ENCODE measurements at regions not wholly inside any gene's neighbourhood (a gene's known extent, or its start where the extent isn't known, plus 50 kb on each side); places are given as distances from the start of the nearest gene placed in this dataset.
"Not testable (repeated sequence)": the region's sequence is repeated elsewhere in the genome, so short reads cannot be mapped to it uniquely, and the experiment has no call there.

DNA sequence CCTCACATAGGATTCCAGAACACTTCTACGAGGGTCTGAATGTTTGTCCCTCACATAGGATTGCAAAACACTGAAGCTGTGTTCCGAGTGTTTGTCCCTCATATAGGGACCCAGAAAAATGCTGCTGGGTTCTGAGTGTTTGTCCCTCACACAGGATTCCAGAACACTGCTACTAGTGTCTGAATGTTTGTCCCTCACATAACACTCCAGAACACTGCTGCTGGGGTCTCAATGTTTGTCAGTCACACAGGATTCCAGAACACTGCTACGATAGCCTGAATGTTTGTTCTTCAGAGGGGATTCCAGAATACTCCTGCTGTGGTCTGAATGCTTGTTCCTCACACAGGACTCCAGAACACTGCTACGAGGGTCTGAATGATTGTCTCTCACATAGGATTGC, 218.7 kb downstream of the FOXD4L6 start:
- no TSS peak for BruUV-seq (replicated peaks)
- TF ChIP-seq, protein P1, sequence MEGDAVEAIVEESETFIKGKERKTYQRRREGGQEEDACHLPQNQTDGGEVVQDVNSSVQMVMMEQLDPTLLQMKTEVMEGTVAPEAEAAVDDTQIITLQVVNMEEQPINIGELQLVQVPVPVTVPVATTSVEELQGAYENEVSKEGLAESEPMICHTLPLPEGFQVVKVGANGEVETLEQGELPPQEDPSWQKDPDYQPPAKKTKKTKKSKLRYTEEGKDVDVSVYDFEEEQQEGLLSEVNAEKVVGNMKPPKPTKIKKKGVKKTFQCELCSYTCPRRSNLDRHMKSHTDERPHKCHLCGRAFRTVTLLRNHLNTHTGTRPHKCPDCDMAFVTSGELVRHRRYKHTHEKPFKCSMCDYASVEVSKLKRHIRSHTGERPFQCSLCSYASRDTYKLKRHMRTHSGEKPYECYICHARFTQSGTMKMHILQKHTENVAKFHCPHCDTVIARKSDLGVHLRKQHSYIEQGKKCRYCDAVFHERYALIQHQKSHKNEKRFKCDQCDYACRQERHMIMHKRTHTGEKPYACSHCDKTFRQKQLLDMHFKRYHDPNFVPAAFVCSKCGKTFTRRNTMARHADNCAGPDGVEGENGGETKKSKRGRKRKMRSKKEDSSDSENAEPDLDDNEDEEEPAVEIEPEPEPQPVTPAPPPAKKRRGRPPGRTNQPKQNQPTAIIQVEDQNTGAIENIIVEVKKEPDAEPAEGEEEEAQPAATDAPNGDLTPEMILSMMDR (conservative IDR thresholded peaks at IDR 0.05; ENCODE audit: low read length), result no peak
- TF ChIP-seq EZH2phosphoT487 (IDR thresholded peaks at IDR 0.05; ENCODE audit: borderline replicate concordance, low read depth, low read length), result no peak
- H3K9me3 ChIP-seq (ENCODE audit: low read length), result no peaks in the 10 kb centered on the region
- H2AFZ ChIP-seq (ENCODE audit: low read length), result no peak overlapping the region
- H3K9me2 ChIP-seq (ENCODE audit: insufficient read depth, low read length), result no peaks in the 10 kb centered on the region
- intact Hi-C loops (cut with micrococcal nuclease; ENCODE audit: unreplicated experiment), result no loop called here
- ChIA-PET CTCF (ENCODE audit: unreplicated experiment) (no interaction called here), POLR2A (no interaction called here)
- no peaks in the 10 kb centered on the region for H3K79me2 ChIP-seq (ENCODE audit: insufficient read depth, low read depth, low read length)
- H4K20me1 ChIP-seq (ENCODE audit: insufficient read depth, low read length), result no peaks in the 10 kb centered on the region
- H3K36me3 ChIP-seq (ENCODE audit: insufficient read depth, low read length), result no peaks in the 10 kb centered on the region
- H3K27ac ChIP-seq (ENCODE audit: low read depth, low read length, poor library complexity, severe bottlenecking), result no peak overlapping the region
- no peak for DNase-seq (ENCODE audit: low spot score)
- no peaks in the 10 kb centered on the region for H3K4me1 ChIP-seq (ENCODE audit: insufficient read depth, low read length, poor library complexity, severe bottlenecking)
- H3K4me2 ChIP-seq (ENCODE audit: low read length), result no peak overlapping the region
- H3K4me3 ChIP-seq (ENCODE audit: low read depth, low read length, poor library complexity, severe bottlenecking), result no peak overlapping the region

DNA sequence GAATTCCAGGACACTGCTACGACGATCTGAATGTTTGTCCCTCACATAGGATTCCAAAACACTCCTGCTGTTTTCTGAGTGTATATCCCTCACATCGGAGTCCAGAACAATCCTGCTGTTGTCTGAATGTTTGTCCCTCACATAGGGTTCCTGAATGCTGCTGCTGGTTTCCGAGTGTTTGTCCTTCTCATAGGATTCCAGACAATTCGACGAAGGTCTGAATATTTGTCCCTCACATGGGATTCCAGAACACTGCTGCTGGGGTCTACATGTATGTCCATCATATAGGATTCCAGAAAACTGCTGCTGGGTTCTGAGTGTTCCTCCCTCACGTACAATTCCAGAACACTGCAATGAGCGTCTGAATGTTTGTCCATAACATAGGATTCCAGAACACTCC, 219.4 kb downstream of the FOXD4L6 start:
- POLR2A ChIA-PET; H3K36me3 ChIP-seq (ENCODE audit: insufficient read depth, low read length); H3K4me3 ChIP-seq (ENCODE audit: low read depth, low read length, poor library complexity, severe bottlenecking); intact Hi-C loops (cut with micrococcal nuclease; ENCODE audit: unreplicated experiment); H4K20me1 ChIP-seq (ENCODE audit: insufficient read depth, low read length); H3K9me2 ChIP-seq (ENCODE audit: insufficient read depth, low read length); H3K4me1 ChIP-seq (ENCODE audit: insufficient read depth, low read length, poor library complexity, severe bottlenecking); BruUV-seq (replicated peaks); H3K4me2 ChIP-seq (ENCODE audit: low read length); H3K9me3 ChIP-seq (ENCODE audit: low read length); CTCF ChIA-PET (ENCODE audit: unreplicated experiment); H3K79me2 ChIP-seq (ENCODE audit: insufficient read depth, low read depth, low read length); H3K27ac ChIP-seq (ENCODE audit: low read depth, low read length, poor library complexity, severe bottlenecking); DNase-seq (ENCODE audit: low spot score); H2AFZ ChIP-seq (ENCODE audit: low read length): not testable (repeated sequence)

DNA sequence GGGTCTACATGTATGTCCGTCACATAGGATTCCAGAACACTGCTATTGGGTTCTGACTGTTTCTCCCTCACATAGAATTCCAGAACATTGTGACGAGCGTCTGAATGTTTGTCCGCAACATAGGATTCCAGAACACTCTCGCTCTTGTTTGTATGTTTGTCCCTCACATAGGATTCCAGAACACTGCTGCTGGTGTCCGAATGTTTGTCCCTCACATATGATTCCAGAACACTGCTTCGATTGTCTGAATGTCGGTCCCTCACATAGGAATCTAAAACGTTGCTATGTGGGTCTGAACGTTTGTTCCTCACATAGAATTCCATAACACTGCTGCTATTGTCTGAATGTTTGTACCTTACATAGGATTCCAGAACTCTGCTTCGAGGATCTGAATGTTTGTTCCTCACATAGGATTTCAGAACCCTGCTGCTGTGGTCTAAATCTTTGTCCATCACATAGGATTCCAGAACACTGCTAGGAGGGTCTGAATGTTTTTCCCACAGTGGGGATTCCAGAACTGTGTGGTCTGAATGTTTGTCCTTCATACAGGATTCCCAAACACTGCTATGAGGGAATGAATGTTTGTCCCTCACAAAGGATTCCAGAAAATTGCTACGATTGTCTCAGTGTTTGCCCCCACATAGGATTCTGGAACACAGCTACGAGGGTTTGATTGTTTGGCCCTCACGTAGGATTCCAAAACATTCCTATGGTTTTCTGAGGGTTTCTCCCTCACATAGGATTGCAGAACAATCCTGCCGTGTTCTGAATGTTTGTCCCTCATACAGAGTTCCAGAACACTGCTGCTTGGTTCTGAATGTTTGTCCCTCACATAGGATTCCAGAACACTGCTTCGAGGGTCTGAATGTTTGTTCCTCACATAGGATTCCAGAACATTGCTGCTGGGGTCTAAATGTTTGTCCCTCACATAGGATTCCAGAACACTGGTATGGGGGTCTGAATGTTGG, 220.5 kb downstream of the FOXD4L6 start:
- DNase-seq (ENCODE audit: low spot score), result no peak
- H3K4me1 ChIP-seq (ENCODE audit: insufficient read depth, low read length, poor library complexity, severe bottlenecking), result no peaks in the 10 kb centered on the region
- CTCF ChIA-PET (ENCODE audit: unreplicated experiment), result no interaction called here
- no peaks in the 10 kb centered on the region for H3K9me2 ChIP-seq (ENCODE audit: insufficient read depth, low read length)
- H3K4me2 ChIP-seq (ENCODE audit: low read length), result no peak overlapping the region
- H2AFZ ChIP-seq (ENCODE audit: low read length), result no peak overlapping the region
- H3K27ac ChIP-seq (ENCODE audit: low read depth, low read length, poor library complexity, severe bottlenecking), result no peak overlapping the region
- no TSS peak for BruUV-seq (replicated peaks)
- POLR2A ChIA-PET, result no interaction called here
- H3K36me3 ChIP-seq (ENCODE audit: insufficient read depth, low read length), result no peaks in the 10 kb centered on the region
- no peak overlapping the region for H3K4me3 ChIP-seq (ENCODE audit: low read depth, low read length, poor library complexity, severe bottlenecking)
- no peaks in the 10 kb centered on the region for H3K79me2 ChIP-seq (ENCODE audit: insufficient read depth, low read depth, low read length)
- no peaks in the 10 kb centered on the region for H3K9me3 ChIP-seq (ENCODE audit: low read length)
- intact Hi-C loops (cut with micrococcal nuclease; ENCODE audit: unreplicated experiment), result no loop called here
- no peaks in the 10 kb centered on the region for H4K20me1 ChIP-seq (ENCODE audit: insufficient read depth, low read length)
- no peak for TF ChIP-seq EZH2phosphoT487 (IDR thresholded peaks at IDR 0.05; ENCODE audit: borderline replicate concordance, low read depth, low read length)
- TF ChIP-seq, protein P1 (conservative IDR thresholded peaks at IDR 0.05; ENCODE audit: low read length), result no peak

- H3K27ac ChIP-seq (ENCODE audit: low read depth, low read length, poor library complexity, severe bottlenecking); CTCF ChIA-PET (ENCODE audit: unreplicated experiment); H3K79me2 ChIP-seq (ENCODE audit: insufficient read depth, low read depth, low read length); H4K20me1 ChIP-seq (ENCODE audit: insufficient read depth, low read length); BruUV-seq (replicated peaks); H3K4me1 ChIP-seq (ENCODE audit: insufficient read depth, low read length, poor library complexity, severe bottlenecking); DNase-seq (ENCODE audit: low spot score); H3K9me3 ChIP-seq (ENCODE audit: low read length); H3K4me3 ChIP-seq (ENCODE audit: low read depth, low read length, poor library complexity, severe bottlenecking); H3K9me2 ChIP-seq (ENCODE audit: insufficient read depth, low read length); H3K4me2 ChIP-seq (ENCODE audit: low read length); H3K36me3 ChIP-seq (ENCODE audit: insufficient read depth, low read length); intact Hi-C loops (cut with micrococcal nuclease; ENCODE audit: unreplicated experiment); H2AFZ ChIP-seq (ENCODE audit: low read length); POLR2A ChIA-PET: not testable (repeated sequence)
Measured at GRCh38 chr9:40906879-40907278, 221.6 kb downstream of the FOXD4L6 start.

DNA sequence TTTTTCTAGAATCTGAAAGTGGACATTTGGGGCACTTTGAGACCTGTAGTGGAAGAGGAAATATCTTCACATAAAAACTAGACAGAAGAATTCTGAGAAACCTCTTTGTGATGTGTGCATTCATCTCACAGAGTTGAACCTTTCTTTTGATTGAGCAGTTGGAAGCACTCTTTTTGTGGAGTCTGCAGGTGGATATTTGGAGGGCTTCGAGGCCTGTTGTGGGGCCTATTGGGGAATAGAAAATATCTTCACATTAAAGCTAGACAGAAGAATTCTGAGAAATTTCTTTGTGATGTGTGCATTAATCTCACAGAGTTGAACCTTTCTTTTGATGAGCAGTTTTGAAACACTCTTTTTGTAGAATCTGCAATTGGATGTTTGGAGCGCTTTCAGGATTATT, 236.2 kb downstream of the FOXD4L6 start:
- H3K79me2 ChIP-seq (ENCODE audit: insufficient read depth, low read depth, low read length); intact Hi-C loops (cut with micrococcal nuclease; ENCODE audit: unreplicated experiment); DNase-seq (ENCODE audit: low spot score); H3K9me3 ChIP-seq (ENCODE audit: low read length); H3K9me2 ChIP-seq (ENCODE audit: insufficient read depth, low read length); CTCF ChIA-PET (ENCODE audit: unreplicated experiment); H4K20me1 ChIP-seq (ENCODE audit: insufficient read depth, low read length); POLR2A ChIA-PET; H3K4me1 ChIP-seq (ENCODE audit: insufficient read depth, low read length, poor library complexity, severe bottlenecking); BruUV-seq (replicated peaks); H3K27ac ChIP-seq (ENCODE audit: low read depth, low read length, poor library complexity, severe bottlenecking); H3K4me3 ChIP-seq (ENCODE audit: low read depth, low read length, poor library complexity, severe bottlenecking); H2AFZ ChIP-seq (ENCODE audit: low read length); H3K4me2 ChIP-seq (ENCODE audit: low read length); H3K36me3 ChIP-seq (ENCODE audit: insufficient read depth, low read length): not testable (repeated sequence)

Data from OCI-LY7 (cell line).